ENCODE measurements at regions not wholly inside any gene's neighbourhood (a gene's known extent, or its start where the extent isn't known, plus 50 kb on each side); places are given as distances from the start of the nearest gene placed in this dataset.

DNA sequence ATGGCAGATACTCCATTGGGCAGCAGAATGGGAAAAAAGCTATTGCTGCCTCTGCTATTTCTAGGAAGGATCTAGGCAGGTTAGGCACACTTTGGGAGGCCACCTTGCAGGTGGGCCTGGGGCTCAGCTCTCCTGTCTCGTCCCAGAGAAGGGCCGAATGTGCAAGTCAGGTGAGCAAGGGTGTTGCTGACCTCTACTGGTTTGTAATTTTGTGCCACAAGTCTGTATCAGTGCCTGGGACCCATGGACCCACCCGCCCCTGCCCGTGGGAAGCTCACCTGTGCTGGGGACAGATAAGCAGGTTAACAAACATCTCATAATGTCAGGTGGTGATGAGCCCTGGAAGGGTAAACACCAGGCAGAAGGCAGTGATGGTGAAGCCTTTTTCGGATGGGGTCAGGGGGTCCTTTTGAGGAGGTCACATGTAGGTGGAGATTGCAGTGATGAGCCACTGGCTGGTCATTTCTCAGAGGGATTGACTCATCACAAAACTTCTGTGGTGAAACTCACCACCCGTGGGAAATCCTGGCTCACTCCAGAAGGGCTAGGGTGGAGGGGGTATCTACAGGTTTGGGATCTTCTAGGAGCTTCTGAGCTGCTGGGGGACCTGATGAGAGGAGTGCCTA, 161.3 kb downstream of the KLF13 start:
- TF ChIP-seq, protein P1, sequence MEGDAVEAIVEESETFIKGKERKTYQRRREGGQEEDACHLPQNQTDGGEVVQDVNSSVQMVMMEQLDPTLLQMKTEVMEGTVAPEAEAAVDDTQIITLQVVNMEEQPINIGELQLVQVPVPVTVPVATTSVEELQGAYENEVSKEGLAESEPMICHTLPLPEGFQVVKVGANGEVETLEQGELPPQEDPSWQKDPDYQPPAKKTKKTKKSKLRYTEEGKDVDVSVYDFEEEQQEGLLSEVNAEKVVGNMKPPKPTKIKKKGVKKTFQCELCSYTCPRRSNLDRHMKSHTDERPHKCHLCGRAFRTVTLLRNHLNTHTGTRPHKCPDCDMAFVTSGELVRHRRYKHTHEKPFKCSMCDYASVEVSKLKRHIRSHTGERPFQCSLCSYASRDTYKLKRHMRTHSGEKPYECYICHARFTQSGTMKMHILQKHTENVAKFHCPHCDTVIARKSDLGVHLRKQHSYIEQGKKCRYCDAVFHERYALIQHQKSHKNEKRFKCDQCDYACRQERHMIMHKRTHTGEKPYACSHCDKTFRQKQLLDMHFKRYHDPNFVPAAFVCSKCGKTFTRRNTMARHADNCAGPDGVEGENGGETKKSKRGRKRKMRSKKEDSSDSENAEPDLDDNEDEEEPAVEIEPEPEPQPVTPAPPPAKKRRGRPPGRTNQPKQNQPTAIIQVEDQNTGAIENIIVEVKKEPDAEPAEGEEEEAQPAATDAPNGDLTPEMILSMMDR (IDR thresholded peaks at IDR 0.05; ENCODE audit: poor library complexity): no peak
- no peak for TF ChIP-seq EZH2 (IDR thresholded peaks at IDR 0.05; ENCODE audit: borderline replicate concordance)

Data from hepatocyte (in vitro differentiated cells).